ENCODE measurements at regions not wholly inside any gene's neighbourhood (a gene's known extent, or its start where the extent isn't known, plus 50 kb on each side); places are given as distances from the start of the nearest gene placed in this dataset.
"Not testable (repeated sequence)": the region's sequence is repeated elsewhere in the genome, so short reads cannot be mapped to it uniquely, and the experiment has no call there.

DNA sequence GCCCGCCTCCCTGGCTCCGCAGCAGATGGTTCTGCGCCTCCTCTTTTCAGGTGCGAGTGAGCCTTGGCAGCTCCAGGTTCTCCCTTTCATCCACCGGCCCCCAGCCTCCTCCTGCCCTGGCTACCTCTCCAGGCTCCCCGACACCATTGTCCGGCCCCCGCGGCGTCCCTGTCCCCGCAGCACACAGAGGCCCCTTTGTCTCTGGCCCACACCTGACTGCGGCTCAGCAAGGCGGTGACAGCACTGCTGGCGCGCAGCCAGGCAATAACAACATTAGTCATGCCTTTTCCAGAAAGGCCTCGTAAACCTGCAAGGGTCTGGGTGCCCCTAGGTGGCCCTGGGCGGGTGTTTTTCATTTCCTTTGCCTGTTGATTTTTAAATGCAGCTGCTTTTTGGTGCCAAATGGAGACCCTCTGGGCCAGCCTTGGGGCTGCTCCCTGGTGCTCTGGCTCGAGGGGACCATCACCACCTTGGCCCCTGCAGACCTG is 73.2 kb upstream of the MEDAG start:
- H3K27ac ChIP-seq, result no peak overlapping the region
- DNase-seq, result peak in 4 of 5 donors; percentile 30 to 56 (median 44)

DNA sequence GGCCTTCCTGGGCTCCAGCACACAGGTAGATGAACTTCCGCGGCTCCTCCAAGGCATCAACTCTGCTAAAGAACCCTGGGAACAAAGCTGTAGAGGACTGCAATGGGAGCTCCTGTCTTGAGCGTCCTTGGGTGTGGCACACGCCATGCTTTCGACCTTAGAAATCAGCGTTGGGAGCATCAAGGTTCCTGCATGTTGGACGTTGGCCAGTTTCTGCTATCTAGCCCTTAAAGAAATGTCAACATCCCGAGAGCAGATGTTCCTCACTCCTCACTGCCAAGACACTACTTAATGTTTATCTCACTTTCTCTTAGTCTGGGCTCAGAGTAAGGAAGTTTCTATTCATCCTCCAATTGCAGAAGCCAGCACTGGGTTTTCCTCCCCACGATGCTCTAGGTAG is 70.6 kb upstream of the MEDAG start:
- H3K9me3 ChIP-seq, result no peaks in the 10 kb centered on the region
- H3K27me3 ChIP-seq, result no peaks in the 10 kb centered on the region
- DNase-seq, result peak in 4 of 5 donors; percentile 44 to 71 (median 62)
- H3K4me1 ChIP-seq (ENCODE audit: insufficient read depth), result peaks cover 20% of the 10 kb centered on the region
- H3K4me3 ChIP-seq, result no peak overlapping the region
- intact Hi-C loops (cut with DNase I), result no loop called here
- no peak overlapping the region for H3K27ac ChIP-seq
- TF ChIP-seq EP300 (IDR thresholded peaks at IDR 0.05) (no peak), POLR2A (IDR thresholded peaks at IDR 0.05) (no peak)
- TF ChIP-seq, protein P1, sequence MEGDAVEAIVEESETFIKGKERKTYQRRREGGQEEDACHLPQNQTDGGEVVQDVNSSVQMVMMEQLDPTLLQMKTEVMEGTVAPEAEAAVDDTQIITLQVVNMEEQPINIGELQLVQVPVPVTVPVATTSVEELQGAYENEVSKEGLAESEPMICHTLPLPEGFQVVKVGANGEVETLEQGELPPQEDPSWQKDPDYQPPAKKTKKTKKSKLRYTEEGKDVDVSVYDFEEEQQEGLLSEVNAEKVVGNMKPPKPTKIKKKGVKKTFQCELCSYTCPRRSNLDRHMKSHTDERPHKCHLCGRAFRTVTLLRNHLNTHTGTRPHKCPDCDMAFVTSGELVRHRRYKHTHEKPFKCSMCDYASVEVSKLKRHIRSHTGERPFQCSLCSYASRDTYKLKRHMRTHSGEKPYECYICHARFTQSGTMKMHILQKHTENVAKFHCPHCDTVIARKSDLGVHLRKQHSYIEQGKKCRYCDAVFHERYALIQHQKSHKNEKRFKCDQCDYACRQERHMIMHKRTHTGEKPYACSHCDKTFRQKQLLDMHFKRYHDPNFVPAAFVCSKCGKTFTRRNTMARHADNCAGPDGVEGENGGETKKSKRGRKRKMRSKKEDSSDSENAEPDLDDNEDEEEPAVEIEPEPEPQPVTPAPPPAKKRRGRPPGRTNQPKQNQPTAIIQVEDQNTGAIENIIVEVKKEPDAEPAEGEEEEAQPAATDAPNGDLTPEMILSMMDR (IDR thresholded peaks at IDR 0.05), result no peak
- 15 to 30% (median 15%) methylated on average over 9 of the region's 9 CpGs for WGBS, 3 donors
- H3K36me3 ChIP-seq, result no peaks in the 10 kb centered on the region

More for the DNA sequence above, 73.2 kb upstream of the MEDAG start:
- Histone ChIP-seq H3K36me3 (no peaks in the 10 kb centered on the region), H3K4me3 (no peak overlapping the region), H3K27me3 (no peaks in the 10 kb centered on the region), H3K9me3 (no peaks in the 10 kb centered on the region), H3K4me1 (ENCODE audit: insufficient read depth) (peaks cover 20% of the 10 kb centered on the region)
- intact Hi-C loops (cut with DNase I), result no loop called here
- WGBS, 3 donors, result 70 to 73% (median 72%) methylated on average over 16 to 18 of the region's 18 CpGs
- TF ChIP-seq POLR2A (IDR thresholded peaks at IDR 0.05) (no peak), EP300 (IDR thresholded peaks at IDR 0.05) (no peak)
- TF ChIP-seq, protein P1 (IDR thresholded peaks at IDR 0.05), result no peak

DNA sequence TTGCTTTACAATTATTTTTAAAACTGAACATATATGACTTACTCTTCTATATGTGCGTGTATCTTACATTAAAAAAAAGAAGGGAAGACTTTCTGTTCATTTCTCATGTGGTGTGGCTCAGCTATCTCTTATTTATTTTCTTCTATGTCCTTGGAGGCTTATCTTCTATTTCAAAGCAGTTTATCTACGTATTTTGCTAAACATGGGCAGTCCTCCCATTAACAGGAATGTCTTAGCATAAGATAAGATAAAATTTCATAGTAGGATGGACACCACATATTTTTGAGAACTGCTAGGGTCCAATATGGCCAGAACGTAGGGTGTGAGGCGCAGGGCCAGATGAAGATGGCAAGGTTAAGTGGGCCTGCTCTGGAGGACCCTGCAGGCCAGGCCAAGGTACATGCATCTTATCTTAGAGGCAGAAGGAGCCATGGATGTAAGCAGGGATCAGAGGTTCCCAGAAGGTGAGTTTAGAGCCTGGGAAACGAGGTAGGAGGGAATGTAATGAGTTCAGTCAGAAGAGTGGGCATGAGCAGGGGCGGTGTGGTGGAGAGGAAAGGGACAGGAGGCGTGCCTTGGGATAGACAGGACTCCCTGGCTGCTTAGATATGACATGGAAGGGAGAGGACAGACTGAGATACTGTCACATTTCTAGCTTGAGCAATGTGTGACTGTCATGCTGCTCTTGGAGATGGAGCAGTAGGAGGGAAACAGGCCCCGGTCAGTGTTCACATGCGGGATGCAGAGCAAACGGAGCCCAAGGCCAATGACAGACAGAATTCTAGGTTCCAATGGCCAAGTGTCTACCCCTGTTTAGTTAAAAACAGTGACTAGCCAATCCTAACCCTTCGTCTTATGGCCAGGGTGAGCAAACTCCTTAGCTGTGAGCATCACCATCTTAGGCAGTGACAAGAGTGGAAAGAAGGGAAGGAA is 68.6 kb upstream of the MEDAG start:
- Histone ChIP-seq H3K27ac (no peak overlapping the region), H3K4me1 (ENCODE audit: insufficient read depth) (peaks cover 20% of the 10 kb centered on the region), H3K4me3 (no peak overlapping the region), H3K27me3 (no peaks in the 10 kb centered on the region), H3K9me3 (no peaks in the 10 kb centered on the region), H3K36me3 (no peaks in the 10 kb centered on the region)
- intact Hi-C loops (cut with DNase I), result no loop called here
- WGBS, 3 donors, result 73 to 78% (median 74%) methylated on average over 11 of the region's 11 CpGs
- no peak for DNase-seq
- TF ChIP-seq, protein P1 (IDR thresholded peaks at IDR 0.05), result no peak
- TF ChIP-seq EP300 (IDR thresholded peaks at IDR 0.05) (no peak), POLR2A (IDR thresholded peaks at IDR 0.05) (no peak)

DNA sequence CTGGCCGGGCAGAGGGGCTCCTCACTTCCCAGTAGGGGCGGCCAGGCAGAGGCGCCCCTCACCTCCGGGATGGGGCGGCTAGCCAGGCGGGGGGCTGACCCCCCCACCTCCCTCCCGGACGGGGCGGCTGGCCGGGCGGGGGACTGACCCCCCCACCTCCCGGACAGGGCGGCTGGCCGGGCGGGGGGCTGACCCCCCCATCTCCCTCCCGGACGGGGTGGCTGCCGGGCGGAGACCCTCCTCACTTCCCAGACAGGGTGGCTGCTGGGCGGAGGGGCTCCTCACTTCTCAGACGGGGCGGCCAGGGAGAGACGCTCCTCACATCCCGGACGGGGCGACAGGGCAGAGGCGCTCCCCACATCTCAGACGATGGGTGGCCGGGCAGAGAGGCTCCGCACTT is 66.4 kb upstream of the MEDAG start:
- WGBS, 3 donors, result 93 to 97% (median 95%) methylated on average over 4 to 26 of the region's 30 CpGs
- H3K36me3 ChIP-seq; intact Hi-C loops (cut with DNase I); H3K27me3 ChIP-seq; H3K4me3 ChIP-seq; H3K9me3 ChIP-seq; DNase-seq; H3K27ac ChIP-seq: not testable (repeated sequence)
- peaks cover 17% of the 10 kb centered on the region for H3K4me1 ChIP-seq (ENCODE audit: insufficient read depth)

DNA sequence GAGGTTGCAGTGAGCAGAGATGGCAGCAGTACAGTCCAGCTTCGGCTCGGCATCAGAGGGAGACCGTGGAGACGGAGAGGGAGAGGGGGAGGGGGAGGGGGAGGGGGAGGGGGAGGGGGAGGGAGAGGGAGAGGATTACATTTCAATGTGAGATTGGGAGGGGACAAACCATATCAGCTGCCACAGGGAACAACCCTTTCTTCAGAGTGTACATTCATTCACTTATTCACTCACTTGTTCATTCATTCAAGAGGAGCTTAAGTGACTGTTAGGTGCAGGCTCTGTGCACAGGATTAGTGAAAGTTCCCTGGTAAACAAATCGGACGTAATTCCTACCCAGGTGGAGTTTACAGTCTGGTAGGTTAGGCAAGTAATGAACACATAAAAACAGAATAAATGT is 65.6 kb upstream of the MEDAG start:
- WGBS, 3 donors, result 84 to 87% (median 85%) methylated on average over 2 to 6 of the region's 6 CpGs
- no peak overlapping the region for H3K27ac ChIP-seq
- TF ChIP-seq POLR2A (IDR thresholded peaks at IDR 0.05), result no peak
- H3K27me3 ChIP-seq, result no peaks in the 10 kb centered on the region
- no peak for DNase-seq
- no peaks in the 10 kb centered on the region for H3K36me3 ChIP-seq
- intact Hi-C loops (cut with DNase I), result no loop called here
- no peaks in the 10 kb centered on the region for H3K9me3 ChIP-seq
- H3K4me3 ChIP-seq, result no peak overlapping the region
- peaks cover 12% of the 10 kb centered on the region for H3K4me1 ChIP-seq (ENCODE audit: insufficient read depth)
